Activated CD4-positive, alpha-beta T cell treated with anti-CD3 and anti-CD28 coated beads for 36 hours (primary cell): ENCODE measurements at regions not wholly inside any gene's neighbourhood (a gene's known extent, or its start where the extent isn't known, plus 50 kb on each side); places are given as distances from the start of the nearest gene placed in this dataset.
"Not testable (repeated sequence)": the region's sequence is repeated elsewhere in the genome, so short reads cannot be mapped to it uniquely, and the experiment has no call there.

Source experiments
- ATAC-seq: fragments of 200-7000 bp; cut with Tn5 transposase; one replicate; pipeline ENCODE4 v1.10.0; 2021; ENCODE audit warnings: mild to moderate bottlenecking, moderate library complexity
- CTCF ChIA-PET: fragments of 350-600 bp; sonication (Branson Sonifier 250); formaldehyde crosslinking; loops from one replicate; lab custom pipeline; 2021; ENCODE audit warnings: antibody characterized with exemption; lab: Charles Lee
- POLR2A ChIA-PET: fragments of 350-600 bp; sonication (Branson Sonifier 250); formaldehyde crosslinking; loops from one replicate; lab custom pipeline; 2021; ENCODE audit warnings: antibody characterized with exemption, inconsistent platforms; lab: Charles Lee
- DNase-seq: peaks from one replicate; pipeline ENCODE4 v3.0.0-alpha.2; 2020
- H3K27ac Mint-ChIP-seq: one replicate; pipeline ENCODE4 v1.8.0; 2021; ENCODE audit warnings: mixed read lengths
- H3K27me3 Mint-ChIP-seq: one replicate; pipeline ENCODE4 v1.8.0; 2021; ENCODE audit warnings: mixed read lengths
- H3K36me3 Mint-ChIP-seq: one replicate; pipeline ENCODE4 v1.8.0; 2021; ENCODE audit warnings: low read depth, mixed read lengths
- H3K4me1 Mint-ChIP-seq: one replicate; pipeline ENCODE4 v1.8.0; 2021; ENCODE audit warnings: mixed read lengths
- H3K4me3 Mint-ChIP-seq: one replicate; pipeline ENCODE4 v1.8.0; 2021; ENCODE audit warnings: mild to moderate bottlenecking, moderate library complexity, mixed read lengths
- H3K9me3 Mint-ChIP-seq: one replicate; pipeline ENCODE4 v1.8.0; 2021; ENCODE audit warnings: low read depth, mixed read lengths
- intact Hi-C, 2 experiments: fragments of 100-400 bp; cut with DNase I in 1 of 2; cut with micrococcal nuclease in 1 of 2; formaldehyde crosslinking; loops; one replicate each; pipeline versions ENCODE4 v1.14.2 to v1.15.1; 2022 to 2024; cut with DNase I, micrococcal nuclease

DNA sequence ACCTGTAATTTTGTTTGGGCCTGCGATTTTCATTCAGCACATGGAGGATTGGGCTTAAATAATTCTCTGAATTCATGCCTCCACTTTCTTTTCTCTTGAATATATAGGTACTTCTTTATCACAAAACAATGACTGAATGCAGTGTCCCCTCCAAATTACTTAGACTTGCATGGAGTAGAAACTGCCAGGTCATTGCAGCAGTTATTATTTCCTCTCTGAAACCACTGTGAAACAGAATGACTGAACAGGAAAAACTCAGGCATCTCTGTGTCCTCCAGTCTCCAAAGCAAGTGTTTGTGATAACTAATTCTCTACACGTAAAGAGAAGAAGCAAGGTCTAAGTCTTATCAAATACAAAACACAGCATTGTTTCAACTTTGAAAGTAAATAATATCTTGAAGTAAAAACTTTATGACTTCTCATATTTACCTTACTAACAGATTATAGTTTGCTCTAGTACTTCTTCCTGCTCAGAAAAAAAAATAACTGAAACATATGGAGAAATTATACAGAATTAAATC lies 144.5 kb upstream of the DIAPH2 start:
- intact Hi-C loops = no loop called here
- Mint-ChIP-seq H3K4me3 (no peak overlapping the region), H3K27ac (no peak overlapping the region), H3K9me3 (no peaks in the 10 kb centered on the region), H3K27me3 (no peaks in the 10 kb centered on the region), H3K4me1 (no peaks in the 10 kb centered on the region), H3K36me3 (no peaks in the 10 kb centered on the region)
- POLR2A ChIA-PET = no interaction called here
- CTCF ChIA-PET = no interaction called here
- DNase-seq = no peak
- ATAC-seq = no peak

- intact Hi-C loops, H3K36me3 Mint-ChIP-seq, POLR2A ChIA-PET, H3K4me3 Mint-ChIP-seq, H3K27me3 Mint-ChIP-seq, ATAC-seq, H3K4me1 Mint-ChIP-seq, CTCF ChIA-PET, H3K9me3 Mint-ChIP-seq, H3K27ac Mint-ChIP-seq: not testable (repeated sequence)
- peak; percentile 4 for DNase-seq
Measured at GRCh38 chrX:96546281-96546680, 138.4 kb upstream of the DIAPH2 start.

GRCh38 chrX:96551322-96551872 lies 133.2 kb upstream of the DIAPH2 start:
- Mint-ChIP-seq H3K27me3 (no peaks in the 10 kb centered on the region), H3K27ac (no peak overlapping the region), H3K36me3 (no peaks in the 10 kb centered on the region), H3K4me1 (no peaks in the 10 kb centered on the region), H3K9me3 (no peaks in the 10 kb centered on the region), H3K4me3 (no peak overlapping the region)
- DNase-seq (no peak), ATAC-seq (no peak)
- intact Hi-C loops = no loop called here
- POLR2A ChIA-PET = no interaction called here
- CTCF ChIA-PET = no interaction called here

- Mint-ChIP-seq H3K4me1 (no peaks in the 10 kb centered on the region), H3K27me3 (no peaks in the 10 kb centered on the region), H3K36me3 (no peaks in the 10 kb centered on the region), H3K4me3 (no peak overlapping the region), H3K27ac (no peak overlapping the region), H3K9me3 (no peaks in the 10 kb centered on the region)
- POLR2A ChIA-PET = no interaction called here
- no peak for ATAC-seq
- CTCF ChIA-PET = no interaction called here
- DNase-seq = no peak
- intact Hi-C loops = no loop called here
Measured at GRCh38 chrX:96556886-96557285, 127.8 kb upstream of the DIAPH2 start.

GRCh38 chrX:96561129-96561528 lies 123.5 kb upstream of the DIAPH2 start:
- CTCF ChIA-PET, H3K9me3 Mint-ChIP-seq, H3K4me3 Mint-ChIP-seq, H3K4me1 Mint-ChIP-seq, H3K27me3 Mint-ChIP-seq, H3K36me3 Mint-ChIP-seq, ATAC-seq, DNase-seq, intact Hi-C loops, POLR2A ChIA-PET, H3K27ac Mint-ChIP-seq: not testable (repeated sequence)

DNA sequence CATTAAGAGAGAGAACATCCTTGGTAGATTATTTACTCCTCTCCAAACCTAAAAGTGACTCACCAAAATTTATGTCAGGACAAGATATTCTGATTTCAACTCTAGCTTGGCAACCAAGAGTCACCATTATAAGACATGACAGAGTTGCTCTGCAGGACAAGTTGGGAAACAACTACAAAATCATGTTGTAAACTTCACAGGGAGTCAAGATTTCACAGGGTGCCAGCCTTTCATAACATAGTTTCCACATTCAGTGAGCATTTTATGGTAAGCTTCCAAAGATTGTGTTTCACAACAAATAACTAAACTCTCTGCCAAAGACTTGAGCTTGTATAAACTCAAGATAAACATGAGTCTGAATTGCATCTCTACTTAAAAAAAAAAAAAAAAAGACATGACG lies 121.0 kb upstream of the DIAPH2 start:
- Mint-ChIP-seq H3K27ac (no peak overlapping the region), H3K4me3 (no peak overlapping the region), H3K9me3 (no peaks in the 10 kb centered on the region), H3K4me1 (no peaks in the 10 kb centered on the region), H3K36me3 (no peaks in the 10 kb centered on the region), H3K27me3 (no peaks in the 10 kb centered on the region)
- CTCF ChIA-PET = no interaction called here
- ATAC-seq = no peak
- intact Hi-C loops = no loop called here
- no peak for DNase-seq
- POLR2A ChIA-PET = no interaction called here

GRCh38 chrX:96564595-96564994 lies 120.0 kb upstream of the DIAPH2 start:
- Mint-ChIP-seq H3K27ac (no peak overlapping the region), H3K4me1 (no peaks in the 10 kb centered on the region), H3K4me3 (no peak overlapping the region)

GRCh38 chrX:96566878-96567277 lies 117.8 kb upstream of the DIAPH2 start:
- H3K27me3 Mint-ChIP-seq = no peaks in the 10 kb centered on the region
- ATAC-seq (no peak), DNase-seq (no peak)
- POLR2A ChIA-PET = no interaction called here
- no peaks in the 10 kb centered on the region for H3K36me3 Mint-ChIP-seq
- H3K9me3 Mint-ChIP-seq = no peaks in the 10 kb centered on the region
- CTCF ChIA-PET = no interaction called here
- H3K4me3 Mint-ChIP-seq = no peak overlapping the region
- H3K4me1 Mint-ChIP-seq = no peaks in the 10 kb centered on the region
- H3K27ac Mint-ChIP-seq = no peak overlapping the region
- intact Hi-C loops = no loop called here

More at GRCh38 chrX:96564595-96564994, 120.0 kb upstream of the DIAPH2 start:
- Mint-ChIP-seq H3K27me3 (no peaks in the 10 kb centered on the region), H3K9me3 (no peaks in the 10 kb centered on the region), H3K36me3 (no peaks in the 10 kb centered on the region)
- ChIA-PET POLR2A (no interaction called here), CTCF (no interaction called here)
- intact Hi-C loops = no loop called here
- no peak for DNase-seq
- ATAC-seq = no peak

DNA sequence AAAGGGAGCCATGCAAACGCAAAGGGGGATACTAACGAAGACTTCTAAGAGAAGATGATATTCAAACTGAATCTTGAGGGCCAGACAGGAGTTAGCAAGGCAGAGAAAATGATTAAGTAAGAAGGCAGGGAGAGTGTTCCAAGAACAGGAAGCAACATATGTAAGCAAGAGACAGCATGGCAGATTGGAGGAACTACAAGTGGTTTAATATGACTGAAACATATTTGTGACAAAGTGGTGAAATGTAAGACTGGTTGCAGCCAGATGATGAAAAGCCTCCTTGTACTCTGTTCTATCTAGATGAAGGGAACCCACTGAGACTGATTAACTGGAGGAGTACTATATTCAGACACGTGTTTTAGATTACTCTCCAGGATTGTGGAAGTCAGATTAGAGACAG lies 116.6 kb upstream of the DIAPH2 start:
- CTCF ChIA-PET = no interaction called here
- no peaks in the 10 kb centered on the region for H3K9me3 Mint-ChIP-seq
- no peak overlapping the region for H3K27ac Mint-ChIP-seq
- no peaks in the 10 kb centered on the region for H3K36me3 Mint-ChIP-seq
- ATAC-seq = no peak
- no peak for DNase-seq
- H3K27me3 Mint-ChIP-seq = no peaks in the 10 kb centered on the region
- intact Hi-C loops = no loop called here
- POLR2A ChIA-PET = no interaction called here
- H3K4me3 Mint-ChIP-seq = no peak overlapping the region
- H3K4me1 Mint-ChIP-seq = no peaks in the 10 kb centered on the region

DNA sequence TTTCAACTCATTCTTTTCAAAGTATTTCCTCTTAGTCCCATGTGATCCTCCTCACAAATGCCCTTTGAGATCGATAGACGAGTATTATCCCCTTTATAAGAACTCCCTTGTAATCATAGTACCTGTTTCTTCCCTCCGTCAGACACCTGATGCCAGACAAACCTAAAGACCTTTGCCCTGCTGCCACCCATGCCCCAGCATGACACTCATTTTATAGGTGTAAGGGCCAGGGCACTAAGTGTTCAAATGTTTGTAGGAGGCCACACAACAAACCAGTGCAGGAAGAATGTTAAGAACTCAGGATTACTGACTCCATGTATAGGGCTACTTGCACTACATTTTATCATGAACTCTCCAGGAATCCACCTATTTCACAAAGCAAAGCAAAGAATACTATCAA lies 115.6 kb upstream of the DIAPH2 start:
- no peak for ATAC-seq

GRCh38 chrX:96575011-96575410 lies 109.6 kb upstream of the DIAPH2 start:
- ATAC-seq = no peak
- Mint-ChIP-seq H3K4me3 (no peak overlapping the region), H3K36me3 (no peaks in the 10 kb centered on the region), H3K27ac (no peak overlapping the region), H3K4me1 (no peaks in the 10 kb centered on the region), H3K27me3 (peaks cover 2% of the 10 kb centered on the region), H3K9me3 (no peaks in the 10 kb centered on the region)
- intact Hi-C loops = no loop called here
- CTCF ChIA-PET = no interaction called here
- no peak for DNase-seq
- POLR2A ChIA-PET = no interaction called here

More for the DNA sequence above, 115.6 kb upstream of the DIAPH2 start:
- no peak for DNase-seq
- no peaks in the 10 kb centered on the region for H3K36me3 Mint-ChIP-seq
- intact Hi-C loops = no loop called here
- no peaks in the 10 kb centered on the region for H3K4me1 Mint-ChIP-seq
- ChIA-PET POLR2A (no interaction called here), CTCF (no interaction called here)
- H3K4me3 Mint-ChIP-seq = no peak overlapping the region
- H3K27ac Mint-ChIP-seq = no peak overlapping the region
- H3K9me3 Mint-ChIP-seq = no peaks in the 10 kb centered on the region
- H3K27me3 Mint-ChIP-seq = no peaks in the 10 kb centered on the region

DNA sequence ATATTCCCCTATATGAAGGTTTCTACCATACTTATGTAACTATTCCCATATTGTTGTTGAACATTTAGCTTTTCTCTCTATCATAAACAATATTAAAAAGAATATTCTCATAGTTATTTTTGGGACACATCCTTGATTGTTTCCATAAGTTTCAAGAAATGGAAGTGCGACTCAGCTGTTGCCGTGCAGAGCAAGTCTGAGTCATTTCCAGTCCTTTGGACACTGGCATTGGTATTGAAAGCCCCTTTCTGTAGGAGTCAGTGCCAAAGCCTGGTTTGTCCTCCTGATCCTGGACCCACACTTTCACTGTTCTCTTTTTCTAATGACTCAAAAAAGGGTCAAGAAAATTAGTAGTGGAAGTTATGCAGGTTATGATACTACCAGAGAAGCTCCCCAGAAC lies 108.3 kb upstream of the DIAPH2 start:
- ChIA-PET CTCF (no interaction called here), POLR2A (no interaction called here)
- no peaks in the 10 kb centered on the region for H3K4me1 Mint-ChIP-seq
- no peaks in the 10 kb centered on the region for H3K9me3 Mint-ChIP-seq
- H3K36me3 Mint-ChIP-seq = no peaks in the 10 kb centered on the region
- no peak overlapping the region for H3K4me3 Mint-ChIP-seq
- DNase-seq (no peak), ATAC-seq (no peak)
- intact Hi-C loops = no loop called here
- H3K27ac Mint-ChIP-seq = no peak overlapping the region
- peaks cover 2% of the 10 kb centered on the region for H3K27me3 Mint-ChIP-seq
